HG02759 (cell line): ENCODE measurements at regions not wholly inside any gene's neighbourhood (a gene's known extent, or its start where the extent isn't known, plus 50 kb on each side); places are given as distances from the start of the nearest gene placed in this dataset.
A peak's percentile ranks its signal among the peaks of the same experiment; 100 is the strongest.

Experiments
- ATAC-seq: cut with Tn5 transposase; IDR thresholded peaks from one replicate; pipeline ENCODE4 v1.9.1; 2021; ENCODE audit warnings: mild to moderate bottlenecking, moderate library complexity; ENCODE audit not compliant: unreplicated experiment

GRCh38 chr20:39855799-39856198 lies 833.2 kb downstream of the MAFB start:
- no peak for ATAC-seq

DNA sequence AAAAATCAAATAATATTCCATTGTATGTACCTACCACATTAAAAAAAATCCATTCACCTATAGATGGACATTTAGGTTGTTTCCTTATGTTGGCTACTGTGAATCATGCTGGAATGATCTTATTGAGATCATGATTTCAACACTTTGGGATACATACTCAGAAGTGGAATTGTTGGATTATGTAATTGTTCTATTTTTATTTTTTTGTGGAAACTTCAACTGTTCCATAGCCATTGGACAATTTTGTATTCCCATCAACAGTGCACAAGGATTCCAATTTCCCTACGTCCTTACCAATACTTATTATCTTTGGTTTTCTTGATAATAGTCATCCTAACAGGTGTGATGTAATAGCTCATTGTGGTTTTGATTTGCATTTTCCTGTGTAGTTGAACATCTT lies 834.0 kb downstream of the MAFB start:
- no peak for ATAC-seq

GRCh38 chr20:39853636-39854035 lies 835.4 kb downstream of the MAFB start:
- ATAC-seq: peak; percentile 84

- ATAC-seq: no peak
These were observed 836.0 kb downstream of the MAFB start for GRCh38 chr20:39853050-39853449.

DNA sequence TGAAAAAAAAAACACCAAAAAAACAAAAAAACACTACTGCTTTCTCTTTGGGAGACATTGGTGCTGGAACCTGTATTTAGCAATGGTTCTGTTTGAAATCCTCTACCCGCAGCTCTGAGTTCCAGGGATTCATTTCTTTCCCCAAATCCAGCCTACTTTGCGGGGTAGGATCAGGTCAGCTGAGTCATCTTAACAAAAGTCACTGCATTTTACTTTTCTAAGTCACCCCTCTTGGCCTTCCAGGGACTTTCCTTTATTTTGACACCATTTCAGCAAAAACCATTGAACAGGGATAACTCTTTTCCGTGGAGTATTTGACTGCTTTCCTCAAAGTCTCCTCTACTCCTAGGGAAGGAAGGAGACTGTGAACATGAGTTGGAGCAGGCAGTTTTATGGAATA lies 837.6 kb downstream of the MAFB start:
- ATAC-seq: no peak

DNA sequence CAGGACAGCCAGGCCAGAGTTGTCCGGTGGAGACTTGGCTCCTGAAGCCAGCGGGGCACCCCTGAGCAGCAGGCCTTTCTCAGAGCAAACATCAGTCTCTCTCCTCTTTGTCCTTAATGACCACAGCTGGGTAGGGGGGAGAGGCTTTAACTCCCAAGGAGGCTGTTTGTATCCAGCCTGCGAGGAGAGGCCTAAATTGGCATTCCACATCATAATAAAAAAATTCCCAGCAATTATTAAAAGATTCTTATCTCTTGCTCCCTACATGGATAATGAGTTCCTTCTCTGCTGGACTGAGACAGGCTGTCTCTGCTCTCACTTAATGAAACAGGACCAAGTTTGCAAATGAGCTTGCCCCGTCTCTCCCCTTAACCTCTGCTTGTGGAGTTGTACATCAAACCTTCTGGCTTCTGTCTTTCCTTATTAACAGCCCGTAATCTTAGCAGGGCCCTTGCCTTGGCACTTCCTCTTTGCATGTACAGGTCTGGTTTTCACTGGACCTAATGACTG lies 838.2 kb downstream of the MAFB start:
- ATAC-seq: no peak

DNA sequence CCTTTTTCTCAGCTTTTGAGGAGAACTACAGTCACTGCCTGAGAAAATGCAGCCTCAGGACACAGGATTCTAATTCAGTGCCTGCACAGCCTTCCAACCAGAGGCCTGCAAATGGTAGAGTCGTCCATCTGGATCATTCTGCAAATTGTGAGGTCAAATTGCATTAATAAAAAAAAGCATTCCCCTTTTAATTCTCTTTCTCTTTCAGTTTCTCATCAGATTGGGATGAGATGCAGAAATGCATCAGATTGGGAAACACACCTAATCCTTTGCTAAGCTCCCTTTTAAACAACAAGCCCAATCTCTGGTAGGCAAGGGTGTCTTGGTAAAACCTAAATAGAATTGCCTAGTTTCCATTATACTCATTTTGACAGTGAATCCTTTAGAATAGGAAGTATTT lies 838.8 kb downstream of the MAFB start:
- ATAC-seq: no peak

DNA sequence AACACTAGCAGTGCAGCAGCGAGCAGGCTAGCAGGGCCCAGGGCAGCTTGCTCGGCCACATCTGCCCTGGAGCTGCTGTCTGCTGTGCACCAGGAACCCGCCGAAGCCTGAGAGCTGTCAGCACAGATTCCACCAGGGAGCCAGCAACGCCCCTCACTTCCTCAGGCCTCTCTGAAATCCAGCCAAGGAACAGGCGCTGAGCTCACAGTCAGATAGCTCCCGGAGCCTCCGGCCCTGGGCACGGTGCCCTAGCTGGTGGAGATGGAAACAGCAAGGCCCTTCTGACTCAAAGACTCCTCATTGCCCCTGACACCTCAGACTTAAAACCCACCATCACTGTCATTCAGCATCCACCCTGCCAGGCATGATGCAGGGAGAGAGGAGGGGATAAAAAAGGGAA lies 839.4 kb downstream of the MAFB start:
- no peak for ATAC-seq

- no peak for ATAC-seq
These were observed 839.9 kb downstream of the MAFB start for GRCh38 chr20:39849171-39849570.

GRCh38 chr20:39839399-39840119 lies 849.5 kb downstream of the MAFB start:
- no peak for ATAC-seq

- ATAC-seq: no peak
These were observed 851.5 kb downstream of the MAFB start for GRCh38 chr20:39837561-39837960.

DNA sequence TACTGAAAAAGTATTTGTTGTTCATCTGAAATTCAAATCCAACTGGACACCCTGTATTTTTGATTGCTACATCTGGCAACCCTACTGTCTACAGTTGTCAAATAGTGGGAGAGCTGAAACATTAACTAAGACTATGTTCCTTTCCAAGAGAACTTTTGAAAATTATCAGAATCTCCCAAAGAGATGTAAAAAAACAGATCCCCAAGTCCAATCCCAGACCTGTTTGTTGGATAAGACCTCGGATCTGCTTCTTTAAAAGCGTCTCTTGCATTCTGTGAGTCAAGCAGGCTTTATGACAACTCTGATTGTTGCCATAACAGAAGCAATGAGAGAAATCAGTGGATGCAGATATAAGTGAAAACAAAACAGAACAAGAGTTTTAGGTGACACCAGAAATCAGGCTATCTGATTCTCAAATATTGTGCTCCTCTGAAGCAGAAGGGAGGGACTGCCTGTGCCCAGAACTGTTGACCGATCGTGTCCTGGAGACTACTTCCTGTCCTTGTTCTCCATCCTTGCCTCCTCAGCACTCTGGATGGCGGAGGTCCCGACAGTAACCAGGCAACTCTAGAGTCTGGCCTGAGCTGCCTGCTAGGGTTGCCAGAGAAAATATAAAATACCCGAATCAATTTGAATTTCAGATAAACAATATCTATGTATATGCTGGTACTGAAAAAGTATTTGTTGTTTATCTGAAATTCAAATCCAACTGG lies 853.8 kb downstream of the MAFB start:
- no peak for ATAC-seq

DNA sequence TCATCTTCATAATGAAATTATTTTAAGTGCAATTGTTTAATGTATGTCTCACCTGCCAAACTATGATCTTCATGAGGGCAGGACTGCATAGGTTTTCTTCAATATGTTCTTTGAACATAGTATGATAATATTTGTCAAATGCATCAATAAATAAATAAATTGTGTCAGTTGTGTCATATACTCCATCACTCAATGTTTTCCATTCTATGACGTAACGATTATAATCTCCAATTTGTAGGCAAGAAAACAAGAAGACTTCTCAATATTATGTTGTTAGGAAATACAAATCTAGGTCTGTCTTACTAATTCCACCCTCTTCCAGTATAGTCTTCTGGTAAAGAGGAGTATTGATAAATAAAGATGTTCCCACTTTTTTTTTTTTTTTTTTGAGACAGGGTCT lies 858.1 kb downstream of the MAFB start:
- ATAC-seq: no peak

GRCh38 chr20:39829661-39830060 lies 859.4 kb downstream of the MAFB start:
- ATAC-seq: peak; percentile 89

DNA sequence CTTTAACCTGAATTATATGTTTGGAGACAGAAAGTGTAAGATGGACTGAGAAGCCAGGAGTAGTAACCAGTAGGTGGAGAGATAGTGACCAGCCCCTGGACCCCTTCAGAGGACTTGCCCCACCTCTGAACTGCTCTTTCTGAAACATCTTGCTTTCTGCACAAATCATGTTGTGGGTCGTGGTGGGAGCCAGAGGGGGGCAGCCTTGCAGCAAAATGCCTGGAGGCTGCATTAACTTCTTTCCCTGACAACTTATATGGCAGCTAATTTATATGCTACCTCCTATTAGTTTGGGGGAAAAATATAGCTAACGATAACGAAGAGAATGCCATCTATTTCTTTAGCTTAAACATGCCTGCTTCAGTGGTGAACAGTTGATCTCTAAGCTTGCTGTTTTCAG lies 859.8 kb downstream of the MAFB start:
- no peak for ATAC-seq

- peak; percentile 56 for ATAC-seq
These were observed 863.1 kb downstream of the MAFB start for GRCh38 chr20:39825950-39826349.

GRCh38 chr20:39825524-39825923 lies 863.4 kb downstream of the DHX35 start:
- ATAC-seq: no peak

GRCh38 chr20:39823224-39823623 lies 861.1 kb downstream of the DHX35 start:
- no peak for ATAC-seq

GRCh38 chr20:39822667-39823066 lies 860.5 kb downstream of the DHX35 start:
- ATAC-seq: no peak

GRCh38 chr20:39813190-39813829 lies 851.2 kb downstream of the DHX35 start:
- ATAC-seq: no peak

- no peak for ATAC-seq
These were observed 850.0 kb downstream of the DHX35 start for GRCh38 chr20:39812116-39812515.

DNA sequence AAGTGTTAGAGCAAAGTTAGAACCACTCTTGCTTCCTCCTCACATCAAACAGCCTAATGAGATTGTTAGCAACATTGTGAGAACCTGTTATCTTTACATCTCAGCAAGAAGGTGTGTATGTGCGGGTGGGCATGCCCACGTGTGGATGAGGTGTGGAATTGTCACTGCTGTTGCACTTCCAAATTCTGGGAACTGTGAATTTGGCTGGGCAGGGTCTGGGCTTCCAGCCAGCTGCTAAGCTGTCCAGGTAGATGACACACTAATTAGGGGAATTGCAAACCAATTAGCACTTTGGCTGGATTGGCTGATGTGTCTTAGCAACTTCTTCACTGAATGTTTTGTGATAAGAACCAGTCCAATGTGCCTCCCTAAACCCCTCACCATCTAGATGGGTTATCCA lies 848.2 kb downstream of the DHX35 start:
- ATAC-seq: no peak
